Fibroblast of pulmonary artery (primary cell): ENCODE measurements at regions not wholly inside any gene's neighbourhood (a gene's known extent, or its start where the extent isn't known, plus 50 kb on each side); places are given as distances from the start of the nearest gene placed in this dataset.

Experiments
- DNase-seq: peaks from one replicate; pipeline ENCODE4 v3.0.0-alpha.2; 2010; ENCODE audit warnings: low read depth
- H3K4me3 ChIP-seq: replicated peaks from 2 replicates; pipeline ENCODE4 v1.5.1; 2011; ENCODE audit warnings: low read depth, mild to moderate bottlenecking, control low read depth, low read length, moderate library complexity
- CTCF ChIP-seq: IDR thresholded peaks from 2 replicates; pipeline ENCODE4 v1.5.1; 2011; ENCODE audit warnings: mild to moderate bottlenecking, control low read depth, low read length, inconsistent platforms; ENCODE audit errors: missing control alignments

- H3K4me3 ChIP-seq, result no peak overlapping the region
- TF ChIP-seq CTCF, result no peak
- DNase-seq, result no peak
These were observed 534.8 kb downstream of the BMP2 start for GRCh38 chr20:7302250-7302649.

GRCh38 chr20:7305976-7306375 is 538.5 kb downstream of the BMP2 start:
- TF ChIP-seq CTCF, result no peak
- no peak overlapping the region for H3K4me3 ChIP-seq
- no peak for DNase-seq

GRCh38 chr20:7308163-7308562 is 540.7 kb downstream of the BMP2 start:
- no peak for TF ChIP-seq CTCF
- H3K4me3 ChIP-seq, result no peak overlapping the region
- DNase-seq, result no peak

- H3K4me3 ChIP-seq, result no peak overlapping the region
- DNase-seq, result no peak
- no peak for TF ChIP-seq CTCF
These were observed 545.6 kb downstream of the BMP2 start for GRCh38 chr20:7313047-7313446.

GRCh38 chr20:7323957-7324356 is 556.5 kb downstream of the BMP2 start:
- no peak for DNase-seq
- TF ChIP-seq CTCF, result no peak
- H3K4me3 ChIP-seq, result no peak overlapping the region

GRCh38 chr20:7327810-7328209 is 560.3 kb downstream of the BMP2 start:
- DNase-seq, result no peak
- no peak for TF ChIP-seq CTCF
- H3K4me3 ChIP-seq, result no peak overlapping the region

GRCh38 chr20:7330850-7331249 is 563.4 kb downstream of the BMP2 start:
- no peak for DNase-seq
- no peak for TF ChIP-seq CTCF
- no peak overlapping the region for H3K4me3 ChIP-seq
